ENCODE measurements at regions not wholly inside any gene's neighbourhood (a gene's known extent, or its start where the extent isn't known, plus 50 kb on each side); places are given as distances from the start of the nearest gene placed in this dataset.

- Histone ChIP-seq H2BK5ac (ENCODE audit: low read depth, low read length) (no peak overlapping the region), H2BK15ac (ENCODE audit: low read length) (no peak overlapping the region), H3K27me3 (replicated peaks in 1 of 4; ENCODE audit: control insufficient read depth in 3 of 4, extremely low read depth in 1 of 4, insufficient read depth in 3 of 4, low read length in 3 of 4) (no peaks in the 10 kb centered on the region), H3K4me3 (ENCODE audit: extremely low read depth in 1 of 4, insufficient read depth in 2 of 4, low read depth in 3 of 4, low read length in 4 of 4) (no peak overlapping the region), H3K79me1 (ENCODE audit: low read depth, low read length) (no peaks in the 10 kb centered on the region), H3K23ac (ENCODE audit: insufficient read length) (no peak overlapping the region), H2BK20ac (ENCODE audit: low read length) (no peak overlapping the region), H2BK12ac (ENCODE audit: low read depth, low read length) (no peak overlapping the region), H2BK120ac (replicated peaks; ENCODE audit: low read depth, low read length) (no peak overlapping the region), H3K27ac (ENCODE audit: low read depth, low read length) (no peak overlapping the region), H3K23me2 (ENCODE audit: low read depth, low read length) (no peaks in the 10 kb centered on the region), H3K56ac (replicated peaks; ENCODE audit: insufficient read length, low read depth, low read length) (no peak overlapping the region), H4K8ac (ENCODE audit: extremely low read depth, insufficient read depth, low read length) (no peak overlapping the region), H3K18ac (ENCODE audit: extremely low read depth, low read length) (no peak overlapping the region), H3K4ac (replicated peaks; ENCODE audit: insufficient read length, low read depth, low read length) (no peak overlapping the region), H3K79me2 (ENCODE audit: control insufficient read depth in 1 of 2, insufficient read depth in 2 of 2, low read length in 2 of 2) (no peaks in the 10 kb centered on the region), H2AFZ (ENCODE audit: low read length) (no peak overlapping the region), H2AK5ac (ENCODE audit: low read depth, low read length) (no peak overlapping the region), H3K4me2 (ENCODE audit: insufficient read depth in 1 of 2, low read depth in 2 of 2, low read length in 2 of 2) (no peak overlapping the region), H3K9ac (replicated peaks in 1 of 4; ENCODE audit: extremely low read depth in 1 of 4, low read depth in 3 of 4, low read length in 3 of 4) (no peak overlapping the region), H3K36me3 (ENCODE audit: control insufficient read depth in 2 of 4, insufficient read depth in 4 of 4, low read length in 3 of 4) (no peaks in the 10 kb centered on the region), H4K5ac (ENCODE audit: insufficient read length, low read depth, low read length) (no peak overlapping the region), H3K9me3 (ENCODE audit: insufficient read depth in 2 of 2, low read depth in 1 of 2, low read length in 1 of 2) (no peaks in the 10 kb centered on the region), H3K14ac (ENCODE audit: insufficient read length) (no peak overlapping the region), H4K91ac (replicated peaks; ENCODE audit: insufficient read length, low read length) (no peak overlapping the region), H4K20me1 (replicated peaks in 1 of 2; ENCODE audit: control insufficient read depth in 1 of 2, insufficient read depth in 2 of 2, low read length in 2 of 2) (no peaks in the 10 kb centered on the region), H3K4me1 (replicated peaks in 1 of 4; ENCODE audit: control insufficient read depth in 3 of 4, insufficient read depth in 4 of 4, low read length in 3 of 4) (peaks cover 0 to 2% (median under 1%) of the 10 kb centered on the region in 4 experiments; a peak in 2 of 7 replicates)
- CTCF ChIA-PET (ENCODE audit: partially characterized antibody): interaction anchor here (1.0 kb wide), 1 partner anchor 73 kb away, joined by 3 read pairs; no protein-coding TSS in a partner anchor
- TF ChIP-seq TEAD4 (IDR thresholded peaks at IDR 0.05; ENCODE audit: low read depth, low read length): no peak
- WGBS, 2 experiments (ENCODE audit: extremely low coverage in 1 of 2, insufficient coverage in 1 of 2, insufficient read length in 1 of 2, insufficient replicate concordance in 2 of 2, low coverage in 1 of 2, low lambda C conversion rate in 2 of 2, missing lambda C conversion rate in 1 of 2): 91% methylated on average over 1 of the region's 1 CpG; no CpG with 5 or more reads in 1 of the 2 experiments
- POLR2A ChIA-PET (ENCODE audit: partially characterized antibody): no interaction called here
- FAIRE-seq (no peak), DNase-seq (ENCODE audit: low read depth in 1 of 2, low spot score in 2 of 2) (no peak)
These were observed 69.4 kb downstream of the SCG2 start for GRCh38 chr2:223532712-223533111.

Data from H1 (cell line).